NCI-H2227 (cell line): ENCODE measurements at regions not wholly inside any gene's neighbourhood (a gene's known extent, or its start where the extent isn't known, plus 50 kb on each side); places are given as distances from the start of the nearest gene placed in this dataset.
"Not testable (repeated sequence)": the region's sequence is repeated elsewhere in the genome, so short reads cannot be mapped to it uniquely, and the experiment has no call there.

ENCODE experiments used
- DNase-seq: peaks from one replicate; lab custom pipeline; 2025; ENCODE audit not compliant: unreplicated experiment; lab: John Stamatoyannopoulos, UW

GRCh38 chr7:25727446-25727845 lies 424.6 kb upstream of the NFE2L3 start:
- DNase-seq, result no peak

- no peak for DNase-seq
These were observed 424.1 kb upstream of the NFE2L3 start for GRCh38 chr7:25727876-25728275.

- no peak for DNase-seq
These were observed 420.7 kb upstream of the NFE2L3 start for GRCh38 chr7:25731068-25731845.

GRCh38 chr7:25731846-25732245 lies 420.2 kb upstream of the NFE2L3 start:
- DNase-seq, result no peak

GRCh38 chr7:25732766-25733217 lies 419.2 kb upstream of the NFE2L3 start:
- no peak for DNase-seq

GRCh38 chr7:25735674-25736242 lies 416.2 kb upstream of the NFE2L3 start:
- no peak for DNase-seq

- peak; percentile 9 for DNase-seq
These were observed 413.5 kb upstream of the NFE2L3 start for GRCh38 chr7:25738528-25738927.

- DNase-seq, result no peak
These were observed 412.9 kb upstream of the NFE2L3 start for GRCh38 chr7:25739143-25739542.

- no peak for DNase-seq
These were observed 409.7 kb upstream of the NFE2L3 start for GRCh38 chr7:25742316-25742715.

GRCh38 chr7:25743670-25744451 lies 408.1 kb upstream of the NFE2L3 start:
- DNase-seq, result not testable (repeated sequence)

- DNase-seq, result peak; percentile 20
These were observed 401.1 kb upstream of the NFE2L3 start for GRCh38 chr7:25750744-25751508.

- no peak for DNase-seq
These were observed 399.8 kb upstream of the NFE2L3 start for GRCh38 chr7:25752154-25752553.

GRCh38 chr7:25752967-25753791 lies 398.8 kb upstream of the NFE2L3 start:
- DNase-seq, result peak; percentile 32

GRCh38 chr7:25753837-25754236 lies 398.2 kb upstream of the NFE2L3 start:
- DNase-seq, result no peak

- DNase-seq, result no peak
These were observed 397.7 kb upstream of the NFE2L3 start for GRCh38 chr7:25754333-25754732.

GRCh38 chr7:25754751-25755150 lies 397.2 kb upstream of the NFE2L3 start:
- no peak for DNase-seq

- no peak for DNase-seq
These were observed 395.4 kb upstream of the NFE2L3 start for GRCh38 chr7:25756601-25757000.

- DNase-seq, result no peak
These were observed 393.4 kb upstream of the NFE2L3 start for GRCh38 chr7:25758559-25758958.

GRCh38 chr7:25759286-25759685 lies 392.7 kb upstream of the NFE2L3 start:
- DNase-seq, result no peak

- no peak for DNase-seq
These were observed 392.2 kb upstream of the NFE2L3 start for GRCh38 chr7:25759748-25760147.
